H1 (cell line): ENCODE measurements at regions not wholly inside any gene's neighbourhood (a gene's known extent, or its start where the extent isn't known, plus 50 kb on each side); places are given as distances from the start of the nearest gene placed in this dataset.

Source experiments
- ATF2 ChIP-seq: IDR thresholded peaks from 2 replicates; pipeline ENCODE4 v1.6.1; 2012; ENCODE audit warnings: low read length, inconsistent platforms
- BACH1 ChIP-seq: IDR thresholded peaks from 2 replicates; pipeline ENCODE4 v1.6.1; 2012; ENCODE audit warnings: low read length, improper control_type of control experiment
- CEBPB ChIP-seq: IDR thresholded peaks from 2 replicates; pipeline ENCODE4 v1.6.1; 2012; ENCODE audit warnings: low read depth, low read length
- CTCF ChIP-seq, 3 experiments: IDR thresholded peaks; 1 replicate in 2 of 3; 2 replicates in 1 of 3; pipeline versions ENCODE4 v1.5.1 to v1.6.1; 2011; ENCODE audit warnings: low read length in 3 of 3, mild to moderate bottlenecking in 3 of 3, inconsistent platforms in 2 of 3, low read depth in 1 of 3, moderate library complexity in 1 of 3; ENCODE audit not compliant: insufficient read depth in 1 of 3; ENCODE audit errors: control extremely low read depth in 1 of 3
- EZH2 ChIP-seq: fragments of 200-600 bp; sonication (generic); IDR thresholded peaks from 2 replicates; pipeline ENCODE4 v1.7.1; 2012; ENCODE audit warnings: low read depth, mild to moderate bottlenecking, moderate library complexity, low read length, inconsistent platforms; ENCODE audit not compliant: severe bottlenecking
- KDM5A ChIP-seq: fragments of 200-600 bp; IDR thresholded peaks from 2 replicates; pipeline ENCODE4 v1.7.1; 2012; ENCODE audit warnings: mild to moderate bottlenecking, low read length, inconsistent platforms, mixed read lengths
- RAD21 ChIP-seq, 2 experiments: IDR thresholded peaks in 1 of 2; conservative IDR thresholded peaks in 1 of 2; 2 replicates each; pipeline ENCODE4 v1.6.1; 2011; ENCODE audit warnings: low read depth in 2 of 2, low read length in 2 of 2, improper control_type of control experiment in 1 of 2, inconsistent platforms in 1 of 2, mild to moderate bottlenecking in 1 of 2, moderate library complexity in 1 of 2
- TF ChIP-seq, protein P1 (sequence below): IDR thresholded peaks from 2 replicates; pipeline ENCODE4 v1.6.1; 2012; ENCODE audit warnings: inconsistent platforms

DNA sequence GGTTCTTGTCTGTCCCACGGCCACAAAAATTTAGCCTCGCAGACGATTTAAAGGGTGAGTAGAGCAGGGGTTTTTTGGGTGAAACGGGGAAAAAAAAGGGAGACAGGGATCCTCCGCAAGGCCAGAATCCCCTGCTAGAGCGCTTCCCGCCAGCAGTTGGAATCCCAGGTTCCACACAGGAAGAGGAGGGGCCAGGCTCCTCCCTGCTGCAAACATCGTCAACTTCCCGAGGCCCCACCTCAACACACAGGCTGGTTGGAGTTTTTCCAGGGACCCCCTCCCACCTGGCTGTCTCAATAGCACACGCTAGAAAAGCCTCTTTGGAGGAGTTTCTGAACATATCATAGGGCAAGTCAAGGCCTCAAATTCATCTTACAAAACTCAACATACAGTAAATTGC, 112.7 kb downstream of the MTERF1 start:
- TF ChIP-seq CTCF (IDR thresholded peaks at IDR 0.05; ENCODE audit: control extremely low read depth in 1 of 3, insufficient read depth in 1 of 3, low read depth in 1 of 3, low read length in 3 of 3), result no peak
- no peak for TF ChIP-seq ATF2
- TF ChIP-seq KDM5A, result no peak
- TF ChIP-seq RAD21 (IDR thresholded peaks at IDR 0.05 in 1 of 2, conservative IDR thresholded peaks at IDR 0.05 in 1 of 2; ENCODE audit: low read depth in 2 of 2, low read length in 2 of 2), result no peak
- no peak for TF ChIP-seq BACH1
- no peak for TF ChIP-seq EZH2
- no peak for TF ChIP-seq CEBPB
- TF ChIP-seq, protein P1, sequence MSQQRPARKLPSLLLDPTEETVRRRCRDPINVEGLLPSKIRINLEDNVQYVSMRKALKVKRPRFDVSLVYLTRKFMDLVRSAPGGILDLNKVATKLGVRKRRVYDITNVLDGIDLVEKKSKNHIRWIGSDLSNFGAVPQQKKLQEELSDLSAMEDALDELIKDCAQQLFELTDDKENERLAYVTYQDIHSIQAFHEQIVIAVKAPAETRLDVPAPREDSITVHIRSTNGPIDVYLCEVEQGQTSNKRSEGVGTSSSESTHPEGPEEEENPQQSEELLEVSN, result no peak
